GM06990 (cell line): ENCODE measurements at regions not wholly inside any gene's neighbourhood (a gene's known extent, or its start where the extent isn't known, plus 50 kb on each side); places are given as distances from the start of the nearest gene placed in this dataset.
A peak's percentile ranks its signal among the peaks of the same experiment; 100 is the strongest.

ENCODE experiments used
- DNase-seq: peaks from one replicate; pipeline ENCODE4 v3.0.0-alpha.2; 2011; ENCODE audit not compliant: insufficient read length; ENCODE audit errors: extremely low read depth
- H3K27me3 ChIP-seq: replicated peaks from 2 replicates; pipeline ENCODE4 v1.6.0; 2011; ENCODE audit warnings: low read length; ENCODE audit not compliant: control insufficient read depth, insufficient read depth
- H3K36me3 ChIP-seq: 2 replicates; pipeline ENCODE4 v1.5.1; 2011; ENCODE audit warnings: low read length; ENCODE audit not compliant: control insufficient read depth, insufficient read depth
- H3K4me3 ChIP-seq: replicated peaks from 2 replicates; pipeline ENCODE4 v1.5.1; 2011; ENCODE audit warnings: low read depth, mild to moderate bottlenecking, control low read depth, low read length
- CTCF ChIP-seq: IDR thresholded peaks from 2 replicates; pipeline ENCODE4 v1.5.1; 2011; ENCODE audit warnings: low read length, control low read depth, mild to moderate bottlenecking, inconsistent platforms; ENCODE audit not compliant: insufficient read depth, poor library complexity, severe bottlenecking

GRCh38 chr12:94889445-94890210 lies 113.9 kb downstream of the NDUFA12 start:
- H3K36me3 ChIP-seq, result no peaks in the 10 kb centered on the region
- no peak for DNase-seq
- TF ChIP-seq CTCF, result no peak
- no peaks in the 10 kb centered on the region; the same call in 1 of the 2 replicates for H3K27me3 ChIP-seq
- no peak overlapping the region for H3K4me3 ChIP-seq

GRCh38 chr12:94879542-94879941 lies 124.0 kb downstream of the NDUFA12 start:
- H3K4me3 ChIP-seq, result no peak overlapping the region
- no peaks in the 10 kb centered on the region for H3K27me3 ChIP-seq
- TF ChIP-seq CTCF, result no peak
- DNase-seq, result no peak
- H3K36me3 ChIP-seq, result no peaks in the 10 kb centered on the region

GRCh38 chr12:94875525-94875924 lies 128.0 kb downstream of the NDUFA12 start:
- Histone ChIP-seq H3K36me3 (no peaks in the 10 kb centered on the region), H3K27me3 (no peaks in the 10 kb centered on the region), H3K4me3 (no peak overlapping the region)
- DNase-seq, result peak; percentile 41
- peak; percentile 68 for TF ChIP-seq CTCF

DNA sequence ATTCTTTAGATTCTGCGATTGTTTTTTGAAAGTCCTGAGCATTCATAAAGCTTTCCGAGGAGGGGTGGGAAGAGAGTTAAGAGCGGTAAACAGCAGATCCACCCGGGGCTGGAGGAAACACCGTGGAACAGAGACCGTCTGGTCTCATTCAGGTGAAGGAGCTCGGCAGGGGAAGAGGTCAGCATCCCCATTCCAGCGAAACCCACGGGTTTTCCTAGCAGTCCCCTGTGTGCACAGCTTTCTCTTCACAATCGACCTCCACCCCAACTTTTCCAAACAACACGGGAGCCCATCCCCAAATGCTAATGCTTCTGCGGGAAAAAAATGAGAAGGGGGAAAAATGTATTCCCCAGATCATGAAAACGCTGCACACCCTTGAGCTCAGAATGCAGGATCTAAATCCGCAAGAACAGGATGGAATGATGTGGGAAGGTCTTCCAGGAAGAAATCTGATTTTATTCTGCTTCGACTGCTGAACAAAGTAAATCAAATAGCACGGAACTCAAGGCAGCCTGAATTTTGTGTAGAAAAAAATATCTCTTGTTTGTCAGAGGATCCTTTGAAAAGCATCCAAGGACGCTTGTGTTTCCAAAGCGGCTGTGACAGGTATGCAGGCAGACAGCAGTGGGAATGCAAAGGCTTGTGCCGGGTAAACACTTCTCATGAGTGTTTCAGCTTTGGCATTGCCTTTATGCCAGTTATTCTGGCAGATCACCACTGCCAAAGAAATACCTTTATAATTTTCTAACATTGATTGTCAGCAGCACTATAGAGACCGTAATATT lies 128.8 kb downstream of the NDUFA12 start:
- TF ChIP-seq CTCF, result no peak

DNA sequence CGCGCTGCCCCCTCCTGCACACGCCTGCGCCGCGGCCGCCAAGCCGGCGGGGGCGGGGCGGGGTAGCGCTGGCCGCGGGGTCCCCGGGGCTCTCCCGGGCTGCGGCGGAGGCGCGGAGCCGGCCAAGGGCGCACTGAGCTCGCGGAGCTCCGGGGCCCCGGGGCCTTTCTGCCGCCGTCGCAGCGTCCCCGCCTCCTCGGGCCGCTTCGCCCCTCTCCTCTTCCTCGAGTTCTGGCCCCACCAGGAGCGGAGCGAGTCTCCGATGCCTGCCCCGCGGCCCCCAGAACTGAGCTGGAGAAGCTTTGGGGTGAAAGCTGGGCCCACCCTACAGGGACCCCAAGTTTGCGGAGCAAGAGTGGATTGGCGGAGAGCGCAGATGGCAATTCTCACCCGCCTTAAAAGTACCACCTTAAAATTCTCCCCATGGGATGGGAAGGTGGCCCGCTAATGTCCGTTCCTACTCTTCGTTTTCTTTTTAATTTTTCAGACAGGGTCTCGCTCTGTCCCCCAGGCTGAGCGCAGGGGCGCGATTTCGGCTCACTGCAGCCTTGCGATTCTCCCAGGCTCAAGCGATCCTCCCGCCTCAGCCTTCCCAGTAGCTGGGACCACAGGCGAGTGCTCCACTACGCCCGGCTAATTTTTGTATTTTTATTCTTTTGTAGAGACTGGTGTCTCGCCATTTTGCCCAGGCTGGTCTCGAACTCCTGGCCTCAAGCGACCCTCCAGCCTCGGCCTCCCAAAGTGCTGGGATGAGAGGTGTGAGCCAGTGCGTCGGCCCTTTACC lies 129.6 kb downstream of the NDUFA12 start:
- Histone ChIP-seq H3K27me3 (no peaks in the 10 kb centered on the region), H3K36me3 (no peaks in the 10 kb centered on the region), H3K4me3 (peak overlapping the region; percentile 88)
- no peak for DNase-seq
- no peak for TF ChIP-seq CTCF

More for the DNA sequence above, 128.8 kb downstream of the NDUFA12 start:
- H3K36me3 ChIP-seq, result no peaks in the 10 kb centered on the region
- no peaks in the 10 kb centered on the region for H3K27me3 ChIP-seq
- H3K4me3 ChIP-seq, result peak overlapping the region; percentile 88
- no peak for DNase-seq
